ENCODE measurements at regions not wholly inside any gene's neighbourhood (a gene's known extent, or its start where the extent isn't known, plus 50 kb on each side); places are given as distances from the start of the nearest gene placed in this dataset.
"Not testable (repeated sequence)": the region's sequence is repeated elsewhere in the genome, so short reads cannot be mapped to it uniquely, and the experiment has no call there.

DNA sequence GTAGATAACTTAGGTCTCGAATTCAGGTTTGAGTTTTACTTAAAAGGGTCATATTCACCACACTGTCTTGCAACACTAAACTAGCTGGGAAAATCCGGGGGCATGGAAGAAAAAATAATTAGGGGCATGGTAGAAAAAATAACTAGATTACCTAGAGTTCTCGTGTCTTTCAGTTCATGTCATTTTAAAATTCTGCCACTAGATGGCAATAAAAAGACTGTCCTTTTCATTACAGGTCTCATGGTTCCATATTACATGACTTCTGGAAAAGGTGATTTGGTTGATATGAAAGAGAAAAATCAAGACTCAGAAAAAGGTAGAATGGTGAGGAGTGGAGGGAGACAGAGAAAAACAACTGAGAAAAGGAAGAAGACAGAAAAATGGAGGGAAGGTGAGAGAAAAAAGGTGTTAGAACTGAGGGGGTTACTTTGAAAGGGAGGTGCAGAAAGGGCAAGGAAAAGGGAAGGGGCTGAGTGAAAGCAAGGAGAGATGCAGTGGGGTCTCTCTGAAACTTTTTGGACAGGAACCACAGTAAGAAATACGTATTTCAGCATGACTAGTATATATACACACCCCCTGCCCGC, 299.0 kb downstream of the KLF12 start:
- peak in 3 of 6 experiments; percentile 4 to 54 (median 50) for DNase-seq

DNA sequence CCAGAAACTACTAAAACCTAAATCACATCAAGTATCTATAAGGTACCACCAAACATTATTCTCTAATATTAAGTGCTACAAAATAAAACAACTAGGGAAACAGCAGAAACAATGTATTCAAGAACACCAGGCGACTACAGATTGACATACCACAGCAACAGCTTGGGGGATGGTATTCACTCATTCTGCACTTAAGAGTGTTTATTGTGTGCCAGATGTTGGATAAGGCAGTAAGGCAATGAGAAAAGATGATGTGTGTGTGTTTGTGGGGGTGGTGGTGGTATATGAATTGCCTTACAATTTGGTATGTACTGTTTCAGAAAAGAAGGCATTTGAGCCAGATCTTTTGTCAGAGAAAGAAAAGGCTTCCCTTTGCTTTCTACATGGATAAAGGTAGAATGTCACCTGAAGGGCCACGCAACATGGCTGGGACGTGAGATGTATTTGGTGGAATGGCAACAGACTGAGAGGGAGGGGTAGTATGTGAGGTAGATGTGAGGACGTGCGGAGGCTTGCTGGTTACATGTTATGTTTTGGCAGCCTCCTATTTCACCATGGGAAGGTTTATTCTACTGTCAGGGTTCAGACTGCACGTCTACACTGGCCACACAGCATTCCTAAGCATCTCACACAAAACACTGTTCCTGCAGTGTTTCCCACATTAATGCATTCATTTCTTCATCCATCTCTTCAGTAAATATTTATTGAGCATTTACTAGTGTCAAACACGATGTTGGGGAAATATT, 300.7 kb downstream of the KLF12 start:
- no peak for DNase-seq

DNA sequence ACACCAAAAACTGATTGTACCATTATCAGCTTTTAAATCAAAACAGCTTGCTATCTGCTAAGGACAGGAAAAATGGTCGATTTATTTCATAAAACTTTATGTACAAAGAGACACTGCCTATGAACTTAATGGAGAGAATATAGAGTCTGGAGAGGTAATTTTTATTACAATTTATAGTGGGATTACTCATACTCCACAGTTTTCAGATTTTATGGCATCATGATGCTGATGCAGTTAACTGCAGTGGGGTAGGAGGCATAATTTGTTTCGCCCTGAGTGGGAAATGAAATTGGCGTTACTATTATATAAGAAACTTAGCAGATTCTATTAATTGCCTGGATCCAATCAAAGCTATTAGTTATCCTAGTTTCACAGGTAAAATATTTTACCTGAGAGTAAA, 301.4 kb downstream of the KLF12 start:
- DNase-seq = no peak

- DNase-seq = peak in 2 of 6 experiments; percentile 13 to 23
These were observed 302.0 kb downstream of the KLF12 start for GRCh38 chr13:73832128-73832588.

DNA sequence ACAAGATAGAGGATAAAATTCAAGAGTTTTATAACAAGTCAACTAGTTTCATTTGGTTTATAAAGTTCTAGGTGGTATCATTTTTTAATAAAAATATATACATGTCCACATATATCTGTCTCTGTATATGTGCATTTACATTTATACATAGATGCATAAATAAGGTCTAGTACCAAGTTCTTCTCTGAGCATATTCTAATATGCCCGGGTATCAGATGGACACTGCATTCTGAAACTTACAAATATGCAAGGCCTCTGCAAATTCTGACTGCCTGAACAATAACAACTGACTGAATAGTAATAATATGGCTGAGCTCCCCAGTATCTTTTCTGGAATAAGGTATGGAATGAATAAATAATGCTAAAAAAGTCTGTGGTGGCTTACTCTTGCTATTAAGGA, 304.8 kb downstream of the KLF12 start:
- no peak for DNase-seq

- no peak for DNase-seq
These were observed 305.4 kb downstream of the KLF12 start for GRCh38 chr13:73828811-73829210.

GRCh38 chr13:73827434-73827833, 306.8 kb downstream of the KLF12 start:
- no peak for DNase-seq

- peak in 1 of 6 experiments; percentile 6 for DNase-seq
These were observed 309.1 kb downstream of the KLF12 start for GRCh38 chr13:73825143-73825542.

DNA sequence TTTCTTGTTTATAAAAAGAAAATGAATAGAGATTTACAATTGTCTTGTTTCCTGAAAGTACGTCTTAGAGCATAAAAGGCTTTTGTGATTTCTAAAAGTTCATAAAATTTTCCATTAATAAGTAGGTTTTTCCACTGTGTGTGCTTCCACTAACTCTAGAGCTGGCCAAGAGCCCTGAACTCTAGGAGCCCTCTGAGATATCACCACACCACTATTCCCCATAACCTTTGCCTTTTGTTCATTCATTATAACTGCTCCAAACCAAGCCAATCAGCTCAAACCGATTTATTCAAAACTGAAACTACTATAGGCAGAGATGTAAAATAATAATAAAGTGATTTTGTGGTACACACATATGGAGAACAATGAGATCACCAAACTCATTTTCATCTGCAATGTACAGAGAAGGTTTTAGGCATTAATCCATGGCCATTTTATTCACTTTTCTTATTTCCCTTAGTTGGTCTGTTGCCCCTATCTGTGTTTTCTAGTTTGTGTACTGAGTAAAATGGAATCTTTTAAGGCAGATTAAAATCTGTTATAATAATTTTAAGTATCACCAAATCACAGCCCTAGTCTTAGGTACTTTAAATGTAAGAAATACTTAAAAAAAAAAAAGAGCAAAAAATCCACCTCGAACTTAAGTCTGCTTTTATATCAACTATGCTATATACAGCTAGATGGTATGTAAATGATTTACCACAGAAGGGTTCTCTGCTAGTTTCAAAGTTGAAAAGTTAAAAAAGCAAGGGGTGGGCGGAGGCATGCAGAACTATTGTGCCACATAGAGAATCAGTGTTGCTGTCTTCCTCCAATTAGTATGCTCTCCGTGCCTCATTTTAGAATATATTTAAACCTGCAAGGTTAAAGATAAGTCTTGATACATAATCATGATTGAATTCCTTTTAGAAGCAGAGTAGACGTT, 311.3 kb downstream of the KLF12 start:
- DNase-seq = no peak

GRCh38 chr13:73820688-73821087, 313.5 kb downstream of the KLF12 start:
- DNase-seq = no peak

DNA sequence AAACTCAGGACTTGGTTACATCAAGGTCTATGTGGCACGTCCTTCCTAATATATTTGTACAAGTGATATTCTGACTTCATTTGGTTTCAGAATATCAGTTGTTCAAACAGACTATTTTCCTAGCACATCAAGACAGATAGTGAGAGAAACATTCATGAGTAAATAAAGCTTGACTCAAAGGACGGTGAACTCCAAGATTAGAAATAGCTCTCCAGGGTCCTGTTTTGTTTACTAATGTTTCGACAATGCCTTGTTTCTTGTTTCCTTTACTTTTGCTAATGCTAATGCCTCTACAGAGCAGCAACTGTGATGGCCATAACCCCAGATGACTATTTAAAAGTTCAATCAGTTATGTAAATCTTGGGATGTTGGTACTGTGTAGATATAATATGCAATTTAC, 313.9 kb downstream of the KLF12 start:
- no peak for DNase-seq

DNA sequence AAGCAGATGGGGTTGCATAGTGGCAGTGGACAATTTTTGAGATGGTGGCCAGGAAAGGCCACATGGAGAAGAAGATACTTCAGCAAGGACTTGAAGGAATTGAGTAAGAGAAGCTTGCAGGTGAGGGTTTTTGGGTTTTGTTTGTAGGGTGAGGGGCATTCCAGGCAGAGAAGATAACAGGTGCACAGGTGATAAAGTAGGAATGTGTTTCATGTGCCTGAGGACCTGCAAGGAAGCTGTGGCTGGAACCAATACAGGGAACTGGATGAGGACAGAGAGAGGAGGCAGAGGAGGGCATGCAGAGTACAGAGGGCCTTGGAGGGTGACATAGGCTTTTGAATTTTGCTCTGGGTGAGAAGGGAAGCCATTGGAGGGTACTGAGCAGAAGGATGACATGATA, 314.5 kb downstream of the KLF12 start:
- no peak for DNase-seq

DNA sequence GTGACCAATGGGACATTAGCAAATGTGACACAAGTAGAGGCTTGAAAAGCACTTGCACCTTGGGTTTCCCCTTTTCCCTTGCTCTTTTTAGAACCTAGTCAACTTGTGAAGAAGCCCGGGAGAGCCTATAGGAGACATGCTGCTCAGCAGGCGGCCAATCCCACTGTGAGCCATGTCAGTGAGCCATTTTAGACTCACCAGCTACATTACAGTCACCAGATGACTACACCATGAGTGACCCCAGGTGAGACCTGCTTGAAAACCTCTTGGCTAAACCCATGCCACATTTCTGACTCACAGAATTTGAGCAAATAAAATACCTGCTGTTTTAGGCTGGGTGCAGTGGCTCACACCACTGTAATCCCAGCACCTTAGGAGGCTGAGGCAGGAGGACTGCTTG, 317.5 kb downstream of the KLF12 start:
- DNase-seq = no peak

GRCh38 chr13:73815796-73816195, 318.4 kb downstream of the KLF12 start:
- DNase-seq = no peak

GRCh38 chr13:73810647-73811046, 323.6 kb downstream of the KLF12 start:
- DNase-seq = no peak

- no peak for DNase-seq
These were observed 324.6 kb downstream of the KLF12 start for GRCh38 chr13:73809561-73809960.

DNA sequence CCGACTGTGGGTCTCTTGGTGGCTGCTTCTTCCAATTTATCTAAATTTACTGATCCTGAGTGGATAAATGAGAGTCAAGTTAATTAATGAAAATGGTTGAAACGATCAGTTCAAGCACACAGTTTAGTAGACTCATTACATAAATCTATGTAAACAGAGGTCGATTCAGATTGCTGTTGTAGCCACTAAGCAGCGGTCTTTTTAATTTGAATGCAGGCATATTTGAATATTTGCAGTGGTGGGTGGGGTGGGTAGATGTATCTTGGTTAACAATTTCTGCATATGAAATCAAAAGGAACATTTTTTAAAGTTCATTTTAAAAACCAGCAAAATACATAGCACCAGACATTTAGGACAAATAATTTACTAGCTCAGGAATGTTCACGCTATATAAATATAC, 325.9 kb downstream of the KLF12 start:
- no peak for DNase-seq

DNA sequence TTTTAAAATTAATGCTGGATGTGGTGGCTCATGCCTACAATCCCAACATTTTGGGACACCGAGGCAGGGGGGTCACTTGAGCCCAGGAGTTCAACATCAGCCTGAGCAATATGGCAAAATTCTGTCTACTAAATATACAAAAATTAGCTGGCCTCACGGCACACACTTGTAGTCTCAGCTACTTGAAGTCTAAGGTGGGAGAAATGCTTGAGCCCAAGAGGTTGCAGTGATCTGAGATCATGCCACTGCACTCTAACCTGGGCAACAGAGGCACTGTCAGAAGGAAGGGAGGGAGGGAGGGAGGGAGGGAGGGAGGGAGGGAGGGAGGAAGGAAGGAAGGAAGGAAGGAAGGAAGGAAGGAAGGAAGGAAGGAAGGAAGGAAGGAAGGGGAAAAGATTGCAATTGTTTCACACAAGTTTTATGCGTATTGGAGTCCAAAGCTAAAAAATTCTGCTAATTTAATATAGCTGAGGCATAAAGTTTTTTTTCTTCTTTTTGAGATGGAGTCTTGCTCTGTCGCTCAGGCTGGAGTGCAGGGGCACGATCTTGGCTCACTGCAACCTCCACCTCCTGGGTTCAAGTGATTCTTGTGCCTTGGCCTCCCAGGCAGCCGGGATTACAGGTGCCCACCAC, 328.8 kb downstream of the KLF12 start:
- DNase-seq = not testable (repeated sequence)

- no peak for DNase-seq
These were observed 330.2 kb downstream of the KLF12 start for GRCh38 chr13:73803997-73804396.

GRCh38 chr13:73800011-73800410, 334.2 kb downstream of the KLF12 start:
- no peak for DNase-seq

DNA sequence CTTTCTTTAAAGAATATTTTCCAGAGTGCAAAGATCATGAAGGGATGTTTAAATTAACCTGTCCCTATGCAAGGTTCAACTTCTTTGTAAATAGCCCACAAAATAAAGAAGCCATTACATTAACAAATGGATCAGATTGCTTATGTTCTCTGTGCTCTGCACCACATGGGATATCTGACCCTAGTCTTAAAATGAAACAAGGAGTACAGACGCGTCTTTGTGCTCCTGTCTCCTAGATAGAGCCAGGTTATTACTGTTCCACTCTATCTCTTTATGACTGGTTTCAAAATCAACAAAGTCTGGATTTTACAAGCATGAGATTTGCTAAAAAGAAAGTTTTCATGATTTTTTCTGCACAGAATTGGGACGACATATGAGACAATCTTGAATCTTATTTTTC, 339.4 kb downstream of the KLF12 start:
- DNase-seq = no peak

DNA sequence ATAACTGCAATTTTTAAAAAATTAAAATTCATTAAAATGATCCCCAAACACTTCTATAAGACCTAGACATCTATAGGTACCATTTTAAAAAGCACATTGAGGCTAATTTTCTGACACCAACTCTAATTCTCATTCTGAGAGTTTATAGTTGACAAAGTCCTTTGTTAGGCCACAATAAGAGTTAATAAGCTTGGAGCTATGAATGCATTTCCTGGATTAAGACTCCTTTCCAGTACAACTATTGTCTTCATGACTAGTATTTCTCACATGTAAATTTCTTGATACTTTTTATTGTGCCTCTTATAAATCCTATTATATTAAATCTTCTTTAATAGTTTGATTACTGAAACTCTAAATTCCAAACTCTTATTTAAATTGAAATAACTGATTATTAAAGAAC, 340.8 kb downstream of the KLF12 start:
- DNase-seq = no peak

DNA sequence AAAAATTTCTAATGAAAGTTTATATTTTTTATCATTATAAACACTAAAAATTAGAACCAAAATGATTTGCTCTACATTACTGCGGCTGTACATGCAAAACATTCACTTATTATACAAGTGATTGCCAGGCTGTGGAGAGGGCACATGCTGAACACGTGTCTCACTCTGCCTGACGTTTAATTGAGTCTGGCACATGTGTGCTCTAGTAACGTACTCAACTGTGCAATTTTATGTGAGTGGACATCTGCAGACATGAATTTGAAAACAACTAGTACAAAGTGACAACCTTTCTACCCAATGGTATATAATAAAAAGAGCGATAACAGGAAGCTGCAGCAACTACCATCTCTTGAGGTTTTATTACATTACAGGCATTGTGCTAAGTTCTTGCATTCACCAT, 341.4 kb downstream of the KLF12 start:
- DNase-seq = no peak
